HG03045 (cell line): ENCODE measurements at regions not wholly inside any gene's neighbourhood (a gene's known extent, or its start where the extent isn't known, plus 50 kb on each side); places are given as distances from the start of the nearest gene placed in this dataset.
"Not testable (repeated sequence)": the region's sequence is repeated elsewhere in the genome, so short reads cannot be mapped to it uniquely, and the experiment has no call there.

Experiments used
- ATAC-seq: cut with Tn5 transposase; IDR thresholded peaks from one replicate; pipeline ENCODE4 v1.9.1; 2021; ENCODE audit warnings: mild to moderate bottlenecking, moderate library complexity; ENCODE audit not compliant: unreplicated experiment

GRCh38 chr7:155227788-155228458 lies 69.8 kb upstream of the INSIG1 start:
- ATAC-seq = no peak

- no peak for ATAC-seq
These were observed 69.2 kb upstream of the INSIG1 start for GRCh38 chr7:155228459-155228845.

GRCh38 chr7:155228894-155229293 lies 68.8 kb upstream of the INSIG1 start:
- no peak for ATAC-seq

- ATAC-seq = no peak
These were observed 68.0 kb upstream of the INSIG1 start for GRCh38 chr7:155229548-155230168.

GRCh38 chr7:155230169-155230593 lies 67.5 kb upstream of the INSIG1 start:
- ATAC-seq = no peak

GRCh38 chr7:155231241-155231800 lies 66.4 kb upstream of the INSIG1 start:
- no peak for ATAC-seq

- ATAC-seq = no peak
These were observed 65.7 kb upstream of the INSIG1 start for GRCh38 chr7:155231941-155232340.

GRCh38 chr7:155232911-155233310 lies 64.8 kb upstream of the INSIG1 start:
- ATAC-seq = no peak

GRCh38 chr7:155233311-155234157 lies 64.1 kb upstream of the INSIG1 start:
- no peak for ATAC-seq

GRCh38 chr7:155234158-155234492 lies 63.6 kb upstream of the INSIG1 start:
- ATAC-seq = no peak

GRCh38 chr7:155234950-155235789 lies 62.5 kb upstream of the INSIG1 start:
- ATAC-seq = no peak

- no peak for ATAC-seq
These were observed 61.3 kb upstream of the INSIG1 start for GRCh38 chr7:155236386-155236785.

GRCh38 chr7:155237297-155237696 lies 60.4 kb upstream of the INSIG1 start:
- no peak for ATAC-seq

- no peak for ATAC-seq
These were observed 59.9 kb upstream of the INSIG1 start for GRCh38 chr7:155237730-155238129.

GRCh38 chr7:155239431-155240087 lies 58.1 kb upstream of the INSIG1 start:
- not testable (repeated sequence) for ATAC-seq

GRCh38 chr7:155244675-155245074 lies 53.0 kb upstream of the INSIG1 start:
- no peak for ATAC-seq

GRCh38 chr7:155247479-155248365 lies 50.0 kb upstream of the INSIG1 start:
- no peak for ATAC-seq
